ENCODE measurements at regions not wholly inside any gene's neighbourhood (a gene's known extent, or its start where the extent isn't known, plus 50 kb on each side); places are given as distances from the start of the nearest gene placed in this dataset.

GRCh38 chr5:173667702-173668101, 51.3 kb upstream of the BOD1 start:
- Histone ChIP-seq H3K9me3 (replicated peaks; ENCODE audit: insufficient read depth, low read length) (no peaks in the 10 kb centered on the region), H3K36me3 (replicated peaks; ENCODE audit: insufficient read depth, low read length) (no peaks in the 10 kb centered on the region), H3K27me3 (replicated peaks; ENCODE audit: insufficient read depth, low read length) (no peaks in the 10 kb centered on the region), H3K9me2 (replicated peaks; ENCODE audit: insufficient read depth, low read length) (no peaks in the 10 kb centered on the region), H3F3A (ENCODE audit: insufficient read depth, low read length) (no peaks in the 10 kb centered on the region), H3K4me2 (ENCODE audit: low read depth, low read length) (no peak overlapping the region), H3K79me2 (ENCODE audit: low read length) (no peaks in the 10 kb centered on the region), H2AFZ (ENCODE audit: low read length) (no peak overlapping the region), H3K4me3 (ENCODE audit: low read length) (no peak overlapping the region), H4K20me1 (ENCODE audit: insufficient read depth, low read length) (no peaks in the 10 kb centered on the region), H3K9ac (ENCODE audit: low read length) (no peak overlapping the region), H3K27ac (ENCODE audit: low read length) (no peak overlapping the region), H3K4me1 (ENCODE audit: low read length) (no peaks in the 10 kb centered on the region)
- no peak for DNase-seq
- no peak for TF ChIP-seq CTCF (IDR thresholded peaks at IDR 0.05; ENCODE audit: low read length)
- no peak for TF ChIP-seq EZH2phosphoT487 (IDR thresholded peaks at IDR 0.05; ENCODE audit: low read length)
- TF ChIP-seq EZH2 (optimal IDR thresholded peaks at IDR 0.05; ENCODE audit: low read depth, low read length) = no peak

- Histone ChIP-seq H3K9ac (ENCODE audit: low read length) (no peak overlapping the region), H3K4me2 (ENCODE audit: low read depth, low read length) (no peak overlapping the region), H3K4me1 (ENCODE audit: low read length) (no peaks in the 10 kb centered on the region), H2AFZ (ENCODE audit: low read length) (no peak overlapping the region), H4K20me1 (ENCODE audit: insufficient read depth, low read length) (no peaks in the 10 kb centered on the region), H3K27me3 (replicated peaks; ENCODE audit: insufficient read depth, low read length) (no peaks in the 10 kb centered on the region), H3F3A (ENCODE audit: insufficient read depth, low read length) (no peaks in the 10 kb centered on the region), H3K9me3 (replicated peaks; ENCODE audit: insufficient read depth, low read length) (no peaks in the 10 kb centered on the region), H3K79me2 (ENCODE audit: low read length) (no peaks in the 10 kb centered on the region), H3K36me3 (replicated peaks; ENCODE audit: insufficient read depth, low read length) (no peaks in the 10 kb centered on the region), H3K4me3 (ENCODE audit: low read length) (no peak overlapping the region), H3K27ac (ENCODE audit: low read length) (no peak overlapping the region), H3K9me2 (replicated peaks; ENCODE audit: insufficient read depth, low read length) (no peaks in the 10 kb centered on the region)
- no peak for DNase-seq
- TF ChIP-seq EZH2phosphoT487 (IDR thresholded peaks at IDR 0.05; ENCODE audit: low read length) (no peak), EZH2 (optimal IDR thresholded peaks at IDR 0.05; ENCODE audit: low read depth, low read length) (no peak), CTCF (IDR thresholded peaks at IDR 0.05; ENCODE audit: low read length) (no peak)
Observed at GRCh38 chr5:173668245-173668800, 51.9 kb upstream of the BOD1 start.

- DNase-seq = no peak
- Histone ChIP-seq H3K4me1 (ENCODE audit: low read length) (no peaks in the 10 kb centered on the region), H3K4me3 (ENCODE audit: low read length) (no peak overlapping the region), H3K79me2 (ENCODE audit: low read length) (no peaks in the 10 kb centered on the region), H3K27ac (ENCODE audit: low read length) (no peak overlapping the region), H3K27me3 (replicated peaks; ENCODE audit: insufficient read depth, low read length) (no peaks in the 10 kb centered on the region), H3K9me2 (replicated peaks; ENCODE audit: insufficient read depth, low read length) (no peaks in the 10 kb centered on the region), H3K36me3 (replicated peaks; ENCODE audit: insufficient read depth, low read length) (no peaks in the 10 kb centered on the region), H2AFZ (ENCODE audit: low read length) (no peak overlapping the region), H3K9me3 (replicated peaks; ENCODE audit: insufficient read depth, low read length) (no peaks in the 10 kb centered on the region), H4K20me1 (ENCODE audit: insufficient read depth, low read length) (no peaks in the 10 kb centered on the region), H3K4me2 (ENCODE audit: low read depth, low read length) (no peak overlapping the region), H3F3A (ENCODE audit: insufficient read depth, low read length) (no peaks in the 10 kb centered on the region), H3K9ac (ENCODE audit: low read length) (no peak overlapping the region)
- TF ChIP-seq CTCF (IDR thresholded peaks at IDR 0.05; ENCODE audit: low read length) (no peak), EZH2 (optimal IDR thresholded peaks at IDR 0.05; ENCODE audit: low read depth, low read length) (no peak), EZH2phosphoT487 (IDR thresholded peaks at IDR 0.05; ENCODE audit: low read length) (no peak)
Observed at GRCh38 chr5:173668910-173669309, 52.5 kb upstream of the BOD1 start.
